ENCODE measurements at regions not wholly inside any gene's neighbourhood (a gene's known extent, or its start where the extent isn't known, plus 50 kb on each side); places are given as distances from the start of the nearest gene placed in this dataset.

DNA sequence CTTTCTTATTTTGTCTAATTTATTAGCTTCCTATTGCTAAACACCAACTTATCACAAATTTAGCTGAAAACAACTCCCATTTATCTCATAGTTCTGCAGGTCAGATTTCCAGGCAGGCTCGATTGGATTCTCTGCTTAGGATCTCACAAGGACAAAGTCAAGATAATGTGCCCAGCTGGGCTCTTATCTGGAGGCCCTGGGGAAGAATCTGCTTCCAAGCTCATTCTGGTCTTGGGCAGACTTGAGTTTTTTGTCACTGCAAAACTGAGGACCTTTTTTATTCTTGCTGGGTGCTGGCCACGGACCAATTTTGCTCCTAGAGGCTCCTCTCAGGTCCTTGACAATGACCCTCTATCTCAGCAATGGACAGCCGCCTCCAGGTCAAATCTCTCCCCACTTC is 215.5 kb downstream of the TRIB2 start:
- DNase-seq: no peak

DNA sequence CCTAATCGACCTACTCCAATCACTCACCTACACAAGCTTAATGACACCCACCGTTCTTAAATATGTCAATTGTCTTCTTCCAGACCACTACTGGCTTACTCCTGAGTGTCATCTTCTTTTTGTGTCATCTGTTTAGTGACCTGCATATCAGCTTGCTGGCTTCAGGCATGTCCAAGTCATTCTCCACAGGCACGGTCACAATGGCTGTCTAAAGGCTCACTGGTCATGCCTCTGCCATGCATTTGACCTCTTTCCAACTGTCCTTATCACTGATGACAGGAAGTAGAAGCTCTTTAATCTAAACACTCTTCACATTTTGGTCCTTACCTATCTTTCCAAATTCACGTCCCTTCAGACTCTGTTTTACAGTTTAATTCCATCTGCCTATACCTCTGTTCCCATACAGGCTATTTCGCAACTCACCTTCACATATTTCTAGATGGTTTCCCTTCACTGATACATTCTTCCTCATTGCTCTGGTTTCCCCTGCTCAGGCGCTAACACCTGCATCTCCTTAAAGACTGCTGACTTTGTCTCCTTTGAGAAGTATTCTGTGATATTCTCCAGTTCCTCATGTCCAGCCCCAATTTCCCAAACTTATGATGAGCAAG is 217.5 kb downstream of the TRIB2 start:
- no peak for DNase-seq

DNA sequence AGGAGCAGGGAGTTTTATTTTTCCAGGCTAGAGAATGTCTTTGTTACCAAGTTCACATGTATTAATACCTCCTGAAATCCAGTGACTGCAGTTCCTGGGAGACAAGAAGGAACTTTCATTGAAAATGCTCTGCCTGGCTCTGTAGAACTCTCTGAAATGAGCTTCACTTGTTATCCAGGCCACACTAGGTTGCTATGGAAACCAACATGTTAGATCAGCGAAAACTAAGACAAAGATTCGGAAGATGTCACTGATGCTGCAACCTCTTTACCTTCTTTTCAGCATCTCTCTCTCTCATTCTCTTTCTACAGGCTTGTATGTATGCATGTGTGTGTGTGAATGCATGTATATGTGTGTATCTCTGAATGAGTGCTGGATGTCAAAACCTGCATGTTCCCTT is 218.5 kb downstream of the TRIB2 start:
- DNase-seq: no peak

DNA sequence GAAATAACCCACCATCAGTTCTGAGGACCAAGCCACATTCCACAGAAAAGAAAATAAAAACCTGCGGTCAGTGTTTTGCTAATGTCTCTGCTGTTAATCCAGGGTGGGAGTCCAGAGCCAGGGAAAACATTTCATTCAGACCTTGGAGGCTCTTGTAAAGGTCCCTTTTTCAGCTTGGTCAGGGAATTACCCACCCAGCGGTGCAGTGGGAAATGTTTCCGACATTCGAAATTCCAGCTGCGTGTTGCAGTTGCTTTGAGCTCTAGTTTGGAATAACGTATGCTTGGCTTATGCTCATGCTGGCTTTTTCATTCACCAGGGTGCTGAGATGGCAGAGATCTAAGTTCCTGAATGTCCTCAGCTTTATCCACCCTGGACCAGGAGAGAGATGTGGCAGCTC is 219.1 kb downstream of the TRIB2 start:
- no peak for DNase-seq

DNA sequence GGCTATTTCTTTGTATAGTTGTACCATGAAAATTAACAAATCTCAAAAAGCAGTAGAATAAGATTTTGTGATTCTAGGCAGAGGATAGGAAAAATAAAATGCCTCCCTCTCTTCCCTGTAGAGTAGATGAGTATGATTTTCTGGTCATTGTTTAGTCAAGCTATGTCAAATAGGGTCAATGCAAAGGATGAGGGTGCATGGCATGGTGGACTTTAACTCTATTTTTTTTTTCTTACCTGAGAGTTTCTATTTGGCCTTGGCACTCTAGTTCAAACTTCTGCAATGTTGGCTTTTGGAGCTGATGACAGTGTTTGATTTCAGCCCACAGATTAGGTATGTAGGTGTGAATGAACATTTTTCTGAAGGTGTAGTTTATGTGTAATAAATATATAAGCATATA is 224.5 kb downstream of the TRIB2 start:
- DNase-seq: no peak

DNA sequence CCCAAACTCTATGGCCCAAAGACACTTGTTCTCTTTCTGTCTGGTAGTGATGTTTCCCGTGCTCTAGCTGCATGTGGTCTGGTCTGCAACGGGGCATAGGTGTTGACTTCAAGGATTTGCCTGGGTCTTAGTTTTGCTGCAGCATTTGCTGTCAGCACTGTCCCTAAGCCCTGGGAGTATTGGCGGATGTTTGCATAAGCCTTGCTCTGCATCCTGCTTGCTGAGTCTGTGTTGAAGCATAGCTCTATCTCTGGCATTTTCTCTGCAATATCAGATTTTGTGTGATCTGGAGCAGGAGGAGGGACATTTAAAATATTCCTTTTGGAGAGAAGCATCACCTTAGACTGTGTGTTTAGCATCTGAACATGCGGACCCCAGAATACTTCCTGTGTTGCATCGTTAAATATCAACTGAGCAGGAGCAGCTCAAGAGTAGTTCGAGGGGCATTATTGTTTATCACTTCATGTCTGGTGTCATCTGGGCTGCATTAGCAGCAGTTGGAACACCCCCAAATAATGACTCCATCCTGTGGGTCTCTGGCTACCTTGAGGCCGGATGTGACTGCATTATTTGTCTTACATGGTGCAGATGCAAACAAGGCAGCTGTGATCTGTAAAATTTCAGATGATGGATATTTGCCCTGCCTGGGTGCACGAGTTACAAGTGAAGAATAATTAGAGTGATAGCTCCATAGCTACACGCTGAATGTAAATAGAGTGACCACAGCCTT is 231.7 kb downstream of the TRIB2 start:
- no peak for DNase-seq

DNA sequence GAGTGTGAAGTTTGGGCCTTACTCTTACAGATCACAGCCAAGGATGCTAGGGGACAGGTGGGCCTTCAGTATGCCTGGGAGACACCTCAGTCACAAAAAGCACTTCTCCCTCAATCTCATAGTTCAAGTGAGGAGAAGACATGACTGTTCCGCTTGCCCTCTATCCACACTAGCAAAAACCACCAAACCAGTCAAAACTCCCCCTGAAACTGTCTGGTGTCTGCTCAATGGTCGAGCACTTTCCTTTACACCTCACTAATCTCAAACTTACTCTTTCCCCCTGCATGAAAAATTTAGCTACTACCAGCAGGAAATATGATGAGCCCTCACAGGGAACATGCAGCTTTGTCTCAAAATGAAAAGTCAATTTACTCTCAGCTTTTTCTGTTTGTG is 232.2 kb downstream of the TRIB2 start:
- DNase-seq: no peak

DNA sequence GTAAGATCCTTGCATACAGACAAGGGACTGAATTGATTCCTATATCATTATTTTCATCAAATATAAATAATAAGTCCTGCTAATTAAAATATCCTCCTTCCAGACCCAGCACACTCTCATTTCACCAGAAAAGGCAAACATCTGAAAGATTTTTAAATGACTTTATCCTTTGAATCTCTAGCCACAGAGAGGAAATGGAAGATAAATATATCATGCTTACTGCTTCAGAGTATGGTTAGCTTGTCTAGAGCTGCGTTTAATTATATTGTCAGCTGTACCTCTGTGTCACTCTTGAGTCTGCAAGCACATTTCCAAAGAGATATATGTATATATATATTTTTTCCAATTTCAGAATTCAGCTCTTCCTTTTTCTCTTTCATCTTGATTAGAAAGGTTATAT is 232.7 kb downstream of the TRIB2 start:
- DNase-seq: no peak

DNA sequence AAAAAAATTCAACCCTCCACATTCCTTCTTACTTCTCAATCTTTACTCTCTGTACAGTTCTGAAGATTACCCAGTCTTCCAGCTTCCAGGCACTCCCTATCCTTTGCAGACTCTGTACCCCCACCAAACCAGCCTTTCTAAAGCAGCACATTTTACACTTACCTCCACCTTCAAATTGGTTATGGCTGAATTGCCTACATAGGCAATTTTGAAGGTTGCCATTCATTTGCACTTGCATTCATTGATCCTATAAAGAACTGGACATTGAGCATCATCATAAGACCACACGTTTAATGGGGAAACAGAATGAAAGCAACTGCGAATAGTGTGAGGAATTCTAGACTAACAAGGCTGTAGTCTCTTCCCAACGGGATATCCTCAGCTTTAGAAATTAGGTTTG is 233.4 kb downstream of the TRIB2 start:
- DNase-seq: no peak

DNA sequence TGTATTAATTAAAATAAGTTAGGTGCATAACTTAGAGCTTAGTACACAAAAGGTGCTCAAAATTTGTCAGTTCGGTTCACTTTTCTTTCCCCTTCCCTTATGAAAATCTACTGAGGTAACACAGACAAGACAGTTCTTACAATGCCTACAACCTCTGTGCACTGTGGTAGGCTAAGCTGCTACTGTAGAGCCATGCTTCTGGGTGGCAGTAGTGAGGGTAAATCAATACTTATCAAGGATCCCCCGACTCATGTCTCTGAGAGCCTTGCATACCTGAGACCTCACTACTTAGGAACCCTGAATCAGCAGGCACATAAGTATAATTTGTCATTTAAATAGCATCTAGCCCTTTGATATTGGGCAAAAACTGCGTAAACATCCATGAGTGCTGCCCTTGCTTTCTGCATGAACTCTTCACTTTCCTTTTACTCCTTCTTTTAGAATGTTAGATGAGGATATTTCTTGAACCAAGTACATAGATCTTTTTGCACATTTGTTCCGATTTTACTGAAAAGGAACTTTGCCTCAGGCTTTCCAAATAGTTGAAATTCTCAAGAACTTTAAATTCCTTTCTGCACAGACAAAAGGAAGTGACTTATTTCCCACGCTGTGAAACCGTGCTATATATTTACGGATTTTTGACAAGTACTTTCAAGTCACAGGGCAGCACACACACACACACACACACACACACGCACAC is 234.4 kb downstream of the TRIB2 start:
- no peak for DNase-seq

DNA sequence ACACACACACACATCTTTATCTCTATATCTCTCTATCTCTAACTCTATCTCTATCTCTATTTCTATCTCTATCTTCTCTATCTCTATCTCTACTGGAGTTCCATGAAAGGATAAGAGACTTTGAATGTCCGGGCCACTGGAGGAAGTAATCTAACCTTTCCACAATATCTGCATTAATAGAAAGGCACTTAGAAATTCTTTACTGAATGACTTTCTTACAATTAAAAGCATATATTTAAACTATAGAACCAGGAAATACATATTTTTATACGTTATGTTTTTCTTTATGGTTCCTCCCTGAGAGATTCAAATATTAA is 234.9 kb downstream of the TRIB2 start:
- no peak for DNase-seq

DNA sequence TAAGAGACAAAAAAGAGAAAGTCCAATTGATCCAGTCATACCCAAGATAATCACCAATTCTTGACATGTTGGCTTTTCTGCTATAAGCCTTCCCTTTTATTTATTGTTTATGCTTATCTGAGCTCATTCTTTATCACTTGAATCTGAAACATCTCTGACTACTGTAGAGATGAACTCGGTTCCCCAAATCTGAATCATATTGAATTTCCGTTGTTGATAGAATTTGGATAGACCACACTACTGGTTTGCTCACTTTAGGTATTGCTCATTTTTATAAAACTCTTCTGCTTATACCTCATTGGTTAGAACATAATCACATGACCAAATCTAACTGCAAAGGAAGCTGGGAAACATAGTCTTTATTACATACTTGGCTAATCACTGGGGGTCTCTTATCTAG is 236.9 kb downstream of the TRIB2 start:
- DNase-seq: no peak

DNA sequence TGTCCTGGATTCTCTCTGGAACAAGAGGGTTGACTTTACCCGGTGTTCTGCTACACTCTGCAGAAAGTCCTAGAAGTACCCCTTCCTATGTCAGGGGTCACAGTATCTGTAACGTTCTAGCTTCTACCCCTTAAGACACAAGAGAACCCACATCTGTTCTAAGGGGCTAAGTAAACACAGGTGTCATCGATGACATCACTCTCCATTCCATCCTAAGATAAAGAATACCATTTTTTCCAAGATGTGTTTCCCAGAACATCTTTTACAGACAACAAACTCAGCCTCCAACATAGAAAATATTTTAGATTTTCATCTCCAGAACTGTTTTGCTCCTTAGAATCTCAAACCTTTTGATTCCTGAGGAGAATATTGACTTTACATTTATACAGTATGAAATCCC is 239.1 kb downstream of the TRIB2 start:
- no peak for DNase-seq

DNA sequence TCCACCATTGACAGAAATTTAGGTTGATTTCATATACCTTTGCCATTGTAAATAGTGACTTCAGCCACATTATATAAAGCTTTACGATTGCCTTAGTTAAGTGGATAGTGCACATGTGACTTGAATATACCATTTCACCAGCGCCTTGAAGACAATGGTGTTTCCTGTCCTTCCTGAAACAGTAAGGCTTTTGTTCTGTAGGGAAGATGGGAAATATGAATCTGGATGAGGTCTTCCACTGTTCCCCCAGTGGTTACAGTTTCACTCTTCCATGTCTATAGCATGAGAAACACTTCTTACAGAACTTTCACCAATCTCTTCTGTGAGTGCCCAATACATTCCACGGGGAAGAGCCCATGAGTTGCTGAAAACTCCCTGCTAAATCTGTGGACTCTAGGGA is 240.5 kb downstream of the TRIB2 start:
- no peak for DNase-seq

DNA sequence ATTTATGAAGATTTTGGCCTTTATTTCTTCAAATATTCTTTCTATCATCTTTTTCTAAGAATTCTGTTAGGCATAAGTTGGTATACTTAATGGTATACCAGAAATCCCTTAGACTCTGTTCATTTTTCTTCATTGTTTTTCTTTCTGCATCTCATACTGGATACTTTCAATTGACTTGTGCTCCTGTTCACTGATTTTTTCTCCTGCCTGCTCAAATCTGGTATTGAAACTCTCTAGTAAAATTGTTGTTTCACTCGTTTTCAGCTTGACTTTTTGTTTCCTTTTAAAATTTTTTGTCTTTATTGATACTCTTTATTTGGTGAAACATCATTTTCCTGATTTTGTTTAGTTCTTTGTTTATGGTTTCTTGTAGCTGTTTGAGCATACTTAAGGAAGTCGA is 243.2 kb downstream of the TRIB2 start:
- DNase-seq: no peak

DNA sequence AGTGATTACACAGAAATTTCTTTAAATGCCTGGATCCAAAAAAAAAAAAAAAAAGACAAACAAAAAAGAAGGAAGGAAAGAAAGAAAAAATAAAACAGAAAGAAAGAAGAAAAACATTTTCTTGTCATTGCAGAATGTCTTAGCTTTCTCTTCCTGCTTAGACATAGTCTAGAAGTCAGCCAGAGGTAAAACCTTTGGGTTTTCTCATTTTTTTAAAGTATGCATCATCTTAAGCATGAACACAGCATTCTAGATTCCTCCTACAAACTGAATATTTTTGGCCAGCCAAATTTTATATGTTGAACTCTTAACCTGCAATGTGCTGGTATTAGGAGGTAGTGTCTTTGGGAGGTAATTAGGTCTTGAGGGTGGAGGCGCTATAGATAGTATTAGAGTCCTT is 243.9 kb downstream of the TRIB2 start:
- no peak for DNase-seq

DNA sequence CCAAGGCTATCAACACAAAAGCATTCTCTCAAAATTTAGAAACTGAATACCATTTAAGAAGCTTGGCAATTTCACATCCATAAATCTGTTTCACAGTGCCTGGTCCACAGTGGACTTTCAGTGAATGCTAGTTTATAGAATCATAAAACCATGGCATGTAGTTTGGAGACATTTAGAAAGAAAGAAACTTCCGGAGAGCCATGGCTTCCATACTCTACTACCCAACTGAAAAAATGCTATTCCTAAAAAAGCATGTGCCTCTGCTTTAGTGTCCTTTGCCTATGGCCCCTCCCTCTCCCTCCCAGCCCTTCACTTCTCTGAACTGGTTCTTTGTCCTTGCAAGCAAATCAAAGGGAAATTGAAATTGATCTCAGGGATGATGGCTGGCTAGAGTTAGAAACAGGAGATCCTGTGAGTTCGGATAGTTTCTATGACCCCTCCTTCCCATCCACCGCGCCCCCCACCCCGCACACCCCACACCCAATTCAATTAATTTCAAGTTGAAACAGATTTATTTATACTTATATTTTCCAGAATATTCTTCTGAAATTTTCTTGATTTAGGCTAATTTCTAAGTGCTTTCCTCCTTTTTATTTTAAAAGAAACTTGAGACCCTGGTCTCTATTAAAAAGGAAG is 248.3 kb downstream of the TRIB2 start:
- DNase-seq: no peak

DNA sequence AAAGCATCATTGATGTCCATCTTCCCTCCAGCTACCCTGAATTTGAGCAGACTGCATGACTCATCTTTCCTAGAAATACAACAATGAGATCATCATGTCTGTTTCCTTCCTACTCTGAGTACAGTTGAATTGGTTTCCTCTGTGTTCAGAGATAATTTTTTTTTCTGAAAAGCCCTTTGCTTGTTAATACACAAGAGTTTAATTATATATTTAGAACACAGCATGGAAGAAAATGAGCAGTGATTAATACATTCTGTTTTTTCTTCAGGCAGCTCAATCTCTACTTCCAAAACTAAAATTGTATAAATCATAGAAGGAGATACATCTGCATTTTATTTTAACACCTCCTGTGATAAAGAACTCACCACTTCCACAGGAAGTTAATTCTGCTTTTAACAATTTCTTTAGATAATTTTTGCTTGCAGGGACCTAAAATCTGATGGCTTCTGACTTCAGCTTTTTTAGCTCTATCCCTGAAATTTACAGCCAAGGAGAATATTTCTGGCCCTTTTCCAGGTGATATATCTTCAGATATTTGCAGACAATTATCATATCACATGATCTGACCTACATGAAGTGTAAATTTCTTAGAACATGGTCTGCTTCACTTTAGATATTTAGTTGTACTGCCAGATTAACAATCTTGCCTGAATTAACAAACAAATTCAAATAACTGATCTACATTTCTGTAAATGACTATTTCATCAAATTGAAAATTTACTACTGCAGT is 249.0 kb downstream of the TRIB2 start:
- no peak for DNase-seq

DNA sequence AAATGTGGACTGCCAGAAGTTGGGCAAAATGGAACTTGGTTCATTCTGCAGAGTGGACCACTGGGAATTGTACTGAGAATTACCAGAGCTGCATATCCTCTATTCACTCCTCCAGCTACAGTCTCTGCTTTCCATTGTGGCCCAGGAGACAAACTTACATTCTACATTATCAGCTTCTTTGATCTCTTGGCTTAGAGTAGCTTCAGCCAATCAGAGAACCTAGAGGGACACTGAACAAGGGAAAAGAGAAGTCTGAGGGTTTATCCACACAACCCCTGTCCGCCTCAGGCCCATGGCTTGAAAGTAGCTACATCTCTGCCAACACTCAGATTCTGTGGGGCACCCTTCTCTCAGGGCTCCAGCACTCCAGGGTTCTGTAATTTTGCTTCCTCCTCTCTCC is 251.1 kb downstream of the TRIB2 start:
- no peak for DNase-seq

DNA sequence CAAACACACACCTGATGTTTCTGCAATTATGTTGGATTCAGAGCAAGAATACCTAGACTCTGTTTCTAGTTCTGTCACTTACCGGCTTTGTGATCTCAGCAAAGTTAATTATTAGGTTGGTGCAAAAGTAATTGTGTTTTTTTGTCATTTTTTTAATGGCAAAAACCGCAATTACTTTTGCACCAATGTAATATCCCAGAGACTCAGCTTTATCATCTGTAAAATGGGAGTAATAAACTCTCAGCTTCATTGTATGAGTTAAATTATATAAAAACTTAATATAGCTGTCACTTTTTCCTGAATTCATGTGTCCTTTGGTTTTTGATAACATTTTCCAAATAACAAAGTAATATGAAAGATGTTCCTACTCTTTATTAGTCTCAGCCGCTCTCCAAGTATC is 251.7 kb downstream of the TRIB2 start:
- no peak for DNase-seq

DNA sequence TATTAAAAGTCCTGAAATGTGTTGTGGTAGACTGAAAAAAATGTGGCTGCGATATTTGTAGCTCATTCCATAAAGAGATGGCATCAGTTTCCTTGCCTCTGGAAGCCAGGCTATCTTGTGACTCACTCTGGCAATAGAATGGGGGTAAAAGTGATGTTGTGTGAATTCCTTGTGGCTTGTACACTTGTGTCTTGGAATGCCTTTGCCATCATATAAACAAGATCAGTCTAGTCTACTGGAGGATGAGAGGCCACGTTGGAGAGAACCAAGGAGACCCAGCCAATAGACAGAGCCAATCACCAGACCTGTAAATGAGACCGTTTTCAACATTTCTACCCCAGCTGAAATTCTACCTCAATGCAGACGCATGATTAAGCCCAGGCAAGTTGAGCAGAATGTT is 254.1 kb downstream of the TRIB2 start:
- DNase-seq: no peak

DNA sequence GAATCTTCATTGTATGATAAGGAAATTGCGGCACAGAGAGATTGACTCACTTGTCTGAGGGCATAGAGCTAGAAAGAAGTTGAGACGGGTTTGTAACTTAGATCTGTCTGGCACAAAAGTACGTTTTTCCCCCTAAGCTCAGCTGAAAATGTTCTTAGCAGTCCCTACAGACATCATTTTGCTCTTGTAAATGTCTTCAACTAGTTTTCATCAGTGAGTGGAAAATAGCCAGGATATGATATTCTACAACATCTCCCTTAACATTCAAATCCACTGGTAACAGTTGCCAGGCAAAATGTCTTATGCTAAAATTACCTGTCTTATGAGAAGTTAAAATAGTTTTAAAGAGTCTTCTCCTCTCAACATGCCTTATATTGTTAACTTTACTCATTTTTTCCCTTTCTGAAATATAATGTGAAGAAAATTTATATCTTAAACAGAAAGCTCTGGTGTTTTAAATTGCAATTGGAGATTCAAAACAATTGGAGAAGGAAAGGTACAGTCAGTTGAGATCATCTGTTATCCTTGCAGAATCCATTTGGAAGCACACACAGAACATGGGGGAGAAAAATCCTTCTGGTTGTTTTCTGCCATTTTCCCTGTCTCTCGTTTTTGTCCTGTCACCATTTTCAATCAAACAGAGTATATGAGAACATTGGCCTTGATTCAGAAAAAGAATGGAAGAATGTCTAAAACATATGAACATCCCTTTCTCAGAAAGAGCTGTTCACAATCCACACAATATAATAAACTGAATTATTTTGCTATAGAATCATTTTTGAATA is 255.0 kb downstream of the TRIB2 start:
- DNase-seq: no peak

All from activated T-cell treated with anti-CD3 and anti-CD28 coated beads, Interleukin-2, amount 50 U/mL, for 1 hour (primary cell).